ENCODE measurements at regions not wholly inside any gene's neighbourhood (a gene's known extent, or its start where the extent isn't known, plus 50 kb on each side); places are given as distances from the start of the nearest gene placed in this dataset.

DNA sequence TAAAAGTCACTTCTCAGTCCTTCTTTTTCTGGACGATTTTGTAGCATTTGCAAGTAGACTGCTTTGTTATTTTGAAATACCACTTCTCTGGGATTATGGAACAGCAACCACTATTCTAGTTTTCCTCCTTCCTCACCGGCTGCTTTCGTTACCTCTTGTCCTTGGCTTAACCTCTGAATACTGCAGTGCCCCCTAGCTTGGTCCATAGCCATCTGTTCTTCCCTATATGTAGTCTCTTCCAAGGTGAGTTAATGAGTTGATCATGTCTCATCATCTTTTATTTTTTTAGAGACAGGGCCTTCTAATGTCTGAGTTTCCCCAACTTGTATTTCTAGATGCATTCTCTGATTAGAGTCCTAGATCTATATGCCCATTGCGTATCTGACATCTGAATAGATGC is 694.3 kb downstream of the NTRK3 start:
- no peak overlapping the region for H3K14ac ChIP-seq (ENCODE audit: insufficient read length)
- no peaks in the 10 kb centered on the region for H3K23me2 ChIP-seq (ENCODE audit: low read depth, low read length)
- no peak overlapping the region for H3K27ac ChIP-seq (ENCODE audit: low read depth, low read length)
- H3K4me2 ChIP-seq (ENCODE audit: insufficient read depth in 1 of 2, low read depth in 2 of 2, low read length in 2 of 2), result no peak overlapping the region
- no peaks in the 10 kb centered on the region for H4K20me1 ChIP-seq (replicated peaks in 1 of 2; ENCODE audit: control insufficient read depth in 1 of 2, insufficient read depth in 2 of 2, low read length in 2 of 2)
- no peak overlapping the region for H2BK20ac ChIP-seq (ENCODE audit: low read length)
- H3K56ac ChIP-seq (replicated peaks; ENCODE audit: insufficient read length, low read depth, low read length), result no peak overlapping the region
- WGBS, 2 experiments (ENCODE audit: extremely low coverage in 1 of 2, insufficient coverage in 1 of 2, insufficient read length in 1 of 2, insufficient replicate concordance in 2 of 2, low coverage in 1 of 2, low lambda C conversion rate in 2 of 2, missing lambda C conversion rate in 1 of 2), result 87% methylated on average over 4 of the region's 4 CpGs; no CpG with 5 or more reads in 1 of the 2 experiments
- no peak overlapping the region for H3K4ac ChIP-seq (replicated peaks; ENCODE audit: insufficient read length, low read depth, low read length)
- DNase-seq (ENCODE audit: low read depth in 1 of 2, low spot score in 2 of 2) (no peak), FAIRE-seq (no peak)
- no peak overlapping the region for H4K8ac ChIP-seq (ENCODE audit: extremely low read depth, insufficient read depth, low read length)
- ChIA-PET CTCF (ENCODE audit: partially characterized antibody) (interaction anchor here (0.6 kb wide), 1 partner anchor 370 kb away, joined by 4 read pairs; no protein-coding TSS in a partner anchor), POLR2A (ENCODE audit: partially characterized antibody) (no interaction called here)
- H3K18ac ChIP-seq (ENCODE audit: extremely low read depth, low read length), result no peak overlapping the region
- TF ChIP-seq EZH2 (IDR thresholded peaks at IDR 0.05; ENCODE audit: low read depth, low read length, severe bottlenecking), result no peak
- peak; percentile 16 to 39; a peak in 3 of 4 replicates for TF ChIP-seq RAD21 (IDR thresholded peaks at IDR 0.05 in 1 of 2, conservative IDR thresholded peaks at IDR 0.05 in 1 of 2; ENCODE audit: low read depth in 2 of 2, low read length in 2 of 2)
- TF ChIP-seq, protein P1, sequence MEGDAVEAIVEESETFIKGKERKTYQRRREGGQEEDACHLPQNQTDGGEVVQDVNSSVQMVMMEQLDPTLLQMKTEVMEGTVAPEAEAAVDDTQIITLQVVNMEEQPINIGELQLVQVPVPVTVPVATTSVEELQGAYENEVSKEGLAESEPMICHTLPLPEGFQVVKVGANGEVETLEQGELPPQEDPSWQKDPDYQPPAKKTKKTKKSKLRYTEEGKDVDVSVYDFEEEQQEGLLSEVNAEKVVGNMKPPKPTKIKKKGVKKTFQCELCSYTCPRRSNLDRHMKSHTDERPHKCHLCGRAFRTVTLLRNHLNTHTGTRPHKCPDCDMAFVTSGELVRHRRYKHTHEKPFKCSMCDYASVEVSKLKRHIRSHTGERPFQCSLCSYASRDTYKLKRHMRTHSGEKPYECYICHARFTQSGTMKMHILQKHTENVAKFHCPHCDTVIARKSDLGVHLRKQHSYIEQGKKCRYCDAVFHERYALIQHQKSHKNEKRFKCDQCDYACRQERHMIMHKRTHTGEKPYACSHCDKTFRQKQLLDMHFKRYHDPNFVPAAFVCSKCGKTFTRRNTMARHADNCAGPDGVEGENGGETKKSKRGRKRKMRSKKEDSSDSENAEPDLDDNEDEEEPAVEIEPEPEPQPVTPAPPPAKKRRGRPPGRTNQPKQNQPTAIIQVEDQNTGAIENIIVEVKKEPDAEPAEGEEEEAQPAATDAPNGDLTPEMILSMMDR (IDR thresholded peaks at IDR 0.05; ENCODE audit: control extremely low read depth in 1 of 3, insufficient read depth in 1 of 3, low read depth in 1 of 3, low read length in 3 of 3), result peak in 1 of 3 experiments; percentile 24; a peak in 1 of 4 replicates
- no peak overlapping the region for H2AFZ ChIP-seq (ENCODE audit: low read length)
- no peak overlapping the region for H3K9ac ChIP-seq (replicated peaks in 1 of 4; ENCODE audit: extremely low read depth in 1 of 4, low read depth in 3 of 4, low read length in 3 of 4)
- H2AK5ac ChIP-seq (ENCODE audit: low read depth, low read length), result no peak overlapping the region
- no peaks in the 10 kb centered on the region for H3K4me1 ChIP-seq (replicated peaks in 1 of 4; ENCODE audit: control insufficient read depth in 3 of 4, insufficient read depth in 4 of 4, low read length in 3 of 4)
- no peak overlapping the region for H3K23ac ChIP-seq (ENCODE audit: insufficient read length)
- no peaks in the 10 kb centered on the region for H3K9me3 ChIP-seq (ENCODE audit: insufficient read depth in 2 of 2, low read depth in 1 of 2, low read length in 1 of 2)
- H3K79me2 ChIP-seq (ENCODE audit: control insufficient read depth in 1 of 2, insufficient read depth in 2 of 2, low read length in 2 of 2), result no peaks in the 10 kb centered on the region
- H3K36me3 ChIP-seq (ENCODE audit: control insufficient read depth in 2 of 4, insufficient read depth in 4 of 4, low read length in 3 of 4), result no peaks in the 10 kb centered on the region
- H2BK5ac ChIP-seq (ENCODE audit: low read depth, low read length), result no peak overlapping the region
- no peaks in the 10 kb centered on the region for H3K27me3 ChIP-seq (replicated peaks in 1 of 4; ENCODE audit: control insufficient read depth in 3 of 4, extremely low read depth in 1 of 4, insufficient read depth in 3 of 4, low read length in 3 of 4)
- H3K4me3 ChIP-seq (ENCODE audit: extremely low read depth in 1 of 4, insufficient read depth in 2 of 4, low read depth in 3 of 4, low read length in 4 of 4), result no peak overlapping the region
- H2BK12ac ChIP-seq (ENCODE audit: low read depth, low read length), result no peak overlapping the region
- no peak overlapping the region for H4K91ac ChIP-seq (replicated peaks; ENCODE audit: insufficient read length, low read length)
- no peaks in the 10 kb centered on the region for H3K79me1 ChIP-seq (ENCODE audit: low read depth, low read length)
- H2BK15ac ChIP-seq (ENCODE audit: low read length), result no peak overlapping the region
- no peak overlapping the region for H4K5ac ChIP-seq (ENCODE audit: insufficient read length, low read depth, low read length)
- H2BK120ac ChIP-seq (replicated peaks; ENCODE audit: low read depth, low read length), result no peak overlapping the region
